Upper lobe of right lung (tissue), 1 donor: ENCODE measurements at regions not wholly inside any gene's neighbourhood (a gene's known extent, or its start where the extent isn't known, plus 50 kb on each side); places are given as distances from the start of the nearest gene placed in this dataset.
"Not testable (repeated sequence)": the region's sequence is repeated elsewhere in the genome, so short reads cannot be mapped to it uniquely, and the experiment has no call there.

Experiments
- ATAC-seq: fragments of 200-7000 bp; cut with Tn5 transposase; one replicate; pipeline ENCODE4 v1.9.1; 2020; ENCODE audit warnings: mild to moderate bottlenecking, moderate library complexity
- DNase-seq: peaks from one replicate; pipeline ENCODE4 v3.0.0-alpha.2; 2020
- H3K27ac ChIP-seq: fragments of 200-600 bp; one replicate; pipeline ENCODE4 v1.8.0; 2022
- H3K27me3 ChIP-seq: fragments of 200-600 bp; one replicate; pipeline ENCODE4 v1.8.0; 2022; ENCODE audit warnings: mild to moderate bottlenecking
- H3K36me3 ChIP-seq: fragments of 200-600 bp; one replicate; pipeline ENCODE4 v1.8.0; 2022
- H3K4me1 ChIP-seq: fragments of 200-600 bp; one replicate; pipeline ENCODE4 v1.8.0; 2022
- H3K4me3 ChIP-seq: fragments of 200-600 bp; one replicate; pipeline ENCODE4 v1.8.0; 2022; ENCODE audit warnings: mild to moderate bottlenecking
- H3K9me3 ChIP-seq: fragments of 200-600 bp; one replicate; pipeline ENCODE4 v1.8.0; 2022
- CTCF ChIP-seq: fragments of 200-600 bp; IDR thresholded peaks from one replicate; pipeline ENCODE4 v1.8.0; 2022; ENCODE audit warnings: antibody characterized with exemption
- intact Hi-C: fragments of 100-400 bp; cut with DNase I; formaldehyde crosslinking; loops from one replicate; pipeline ENCODE4 v1.11.0; 2022
- donor health status: DM: no; HTN: yes; CAD: no; lungs with severe emphysema.

GRCh38 chr13:65585346-65585745 is 1644.8 kb downstream of the PCDH9 start:
- no peak for TF ChIP-seq CTCF
- no peak overlapping the region for H3K4me3 ChIP-seq
- H3K36me3 ChIP-seq = no peaks in the 10 kb centered on the region
- DNase-seq = no peak
- intact Hi-C loops = no loop called here
- no peaks in the 10 kb centered on the region for H3K27me3 ChIP-seq
- H3K27ac ChIP-seq = no peak overlapping the region
- no peaks in the 10 kb centered on the region for H3K4me1 ChIP-seq
- H3K9me3 ChIP-seq = no peaks in the 10 kb centered on the region
- ATAC-seq = no peak

GRCh38 chr13:65584126-65584525 is 1646.0 kb downstream of the PCDH9 start:
- no peaks in the 10 kb centered on the region for H3K4me1 ChIP-seq
- intact Hi-C loops = no loop called here
- H3K9me3 ChIP-seq = no peaks in the 10 kb centered on the region
- no peaks in the 10 kb centered on the region for H3K27me3 ChIP-seq
- no peaks in the 10 kb centered on the region for H3K36me3 ChIP-seq
- no peak for DNase-seq
- H3K4me3 ChIP-seq = no peak overlapping the region
- TF ChIP-seq CTCF = no peak
- ATAC-seq = no peak
- H3K27ac ChIP-seq = no peak overlapping the region

GRCh38 chr13:65582160-65582559 is 1648.0 kb downstream of the PCDH9 start:
- ATAC-seq = no peak

GRCh38 chr13:65564561-65564960 is 1665.6 kb downstream of the PCDH9 start:
- intact Hi-C loops, DNase-seq, H3K27ac ChIP-seq: not testable (repeated sequence)

More at GRCh38 chr13:65582160-65582559, 1648.0 kb downstream of the PCDH9 start:
- H3K27me3 ChIP-seq = no peaks in the 10 kb centered on the region
- H3K9me3 ChIP-seq = no peaks in the 10 kb centered on the region
- H3K27ac ChIP-seq = no peak overlapping the region
- no peaks in the 10 kb centered on the region for H3K36me3 ChIP-seq
- no peak overlapping the region for H3K4me3 ChIP-seq
- no peaks in the 10 kb centered on the region for H3K4me1 ChIP-seq
- DNase-seq = no peak
- intact Hi-C loops = no loop called here
- no peak for TF ChIP-seq CTCF

GRCh38 chr13:65562305-65562704 is 1667.8 kb downstream of the PCDH9 start:
- TF ChIP-seq CTCF = no peak
- Histone ChIP-seq H3K4me3 (no peak overlapping the region), H3K9me3 (no peaks in the 10 kb centered on the region), H3K36me3 (no peaks in the 10 kb centered on the region), H3K4me1 (no peaks in the 10 kb centered on the region), H3K27me3 (no peaks in the 10 kb centered on the region), H3K27ac (no peak overlapping the region)
- intact Hi-C loops = no loop called here
- no peak for ATAC-seq
- no peak for DNase-seq

More at GRCh38 chr13:65564561-65564960, 1665.6 kb downstream of the PCDH9 start:
- H3K4me3 ChIP-seq, H3K27me3 ChIP-seq, H3K4me1 ChIP-seq, H3K36me3 ChIP-seq, H3K9me3 ChIP-seq, ATAC-seq: not testable (repeated sequence)

GRCh38 chr13:65560936-65561335 is 1669.2 kb downstream of the PCDH9 start:
- no peak for TF ChIP-seq CTCF
- Histone ChIP-seq H3K9me3 (no peaks in the 10 kb centered on the region), H3K36me3 (no peaks in the 10 kb centered on the region), H3K4me1 (no peaks in the 10 kb centered on the region), H3K4me3 (no peak overlapping the region), H3K27me3 (no peaks in the 10 kb centered on the region), H3K27ac (no peak overlapping the region)
- intact Hi-C loops = no loop called here
- ATAC-seq = no peak
- DNase-seq = no peak
